IMR-90 (cell line): ENCODE measurements at regions not wholly inside any gene's neighbourhood (a gene's known extent, or its start where the extent isn't known, plus 50 kb on each side); places are given as distances from the start of the nearest gene placed in this dataset.

ENCODE experiments used
- ATAC-seq: fragments of 200-7000 bp; cut with Tn5 transposase; 2 replicates; pipeline ENCODE4 v1.9.1; 2020; ENCODE audit warnings: low read depth, mild to moderate bottlenecking, moderate library complexity
- BruUV-seq: library from RNA; stranded (reverse); fragments of 400-500 nt; replicated peaks from 2 replicates; lab custom pipeline; 2021; lab: Mats Ljungman, UMichigan
- CTCF ChIA-PET: fragments of 300-600 bp; formaldehyde crosslinking; extraction: SDS; loops from one replicate; lab custom pipeline; 2021; ENCODE audit warnings: antibody characterized with exemption; lab: Yijun Ruan, JAX
- POLR2A ChIA-PET: fragments of 300-600 bp; sonication (Branson Sonifier 250); formaldehyde crosslinking; loops from one replicate; lab custom pipeline; 2022; ENCODE audit warnings: antibody characterized with exemption; ENCODE audit not compliant: unreplicated experiment; lab: Charles Lee
- DNase-seq: peaks from one replicate; pipeline ENCODE4 v3.0.0; 2013
- H2AFZ ChIP-seq: replicated peaks from 2 replicates; pipeline ENCODE3; 2013; ENCODE audit warnings: low read length, mild to moderate bottlenecking; ENCODE audit not compliant: poor library complexity
- H2AK5ac ChIP-seq: 2 replicates; pipeline ENCODE4 v1.6.1; 2013; ENCODE audit warnings: low read depth, low read length, inconsistent platforms
- H2AK9ac ChIP-seq: replicated peaks from 2 replicates; pipeline ENCODE3; 2013; ENCODE audit warnings: mild to moderate bottlenecking, low read depth, low read length, moderate library complexity; ENCODE audit not compliant: poor library complexity
- H2BK120ac ChIP-seq: 2 replicates; pipeline ENCODE4 v1.6.1; 2013; ENCODE audit warnings: low read depth, low read length, inconsistent platforms
- H2BK15ac ChIP-seq: 3 replicates; pipeline ENCODE4 v1.6.1; 2013; ENCODE audit warnings: low read depth, low read length, inconsistent platforms
- H2BK20ac ChIP-seq: 2 replicates; pipeline ENCODE4 v1.6.1; 2013; ENCODE audit warnings: low read depth, mild to moderate bottlenecking, inconsistent platforms, low read length, moderate library complexity
- H2BK5ac ChIP-seq: 2 replicates; pipeline ENCODE4 v1.6.1; 2013; ENCODE audit warnings: mild to moderate bottlenecking, low read depth, low read length, inconsistent platforms; ENCODE audit not compliant: poor library complexity, severe bottlenecking
- H3K14ac ChIP-seq: replicated peaks from 2 replicates; pipeline ENCODE4 v1.6.1; 2013; ENCODE audit warnings: low read depth, low read length, inconsistent platforms
- H3K18ac ChIP-seq: 2 replicates; pipeline ENCODE4 v1.6.1; 2013; ENCODE audit warnings: low read depth, low read length, control low read depth
- H3K23ac ChIP-seq: 2 replicates; pipeline ENCODE4 v1.6.1; 2013; ENCODE audit warnings: low read depth, low read length, inconsistent platforms
- H3K27ac ChIP-seq: 2 replicates; pipeline ENCODE4 v1.5.1; 2013; ENCODE audit warnings: mild to moderate bottlenecking, control low read depth, low read length; ENCODE audit not compliant: insufficient read depth
- H3K27me3 ChIP-seq: 2 replicates; pipeline ENCODE4 v1.6.1; 2013; ENCODE audit warnings: low read length; ENCODE audit not compliant: control insufficient read depth, insufficient read depth
- H3K36me3 ChIP-seq: 2 replicates; pipeline ENCODE4 v1.6.1; 2013; ENCODE audit warnings: low read length, mixed read lengths; ENCODE audit not compliant: control insufficient read depth, insufficient read depth
- H3K4ac ChIP-seq: 2 replicates; pipeline ENCODE4 v1.6.1; 2013; ENCODE audit warnings: low read depth, low read length, inconsistent platforms
- H3K4me1 ChIP-seq: 2 replicates; pipeline ENCODE4 v1.6.1; 2013; ENCODE audit warnings: low read length, mixed read lengths; ENCODE audit not compliant: control insufficient read depth, insufficient read depth
- H3K4me2 ChIP-seq: 2 replicates; pipeline ENCODE4 v1.6.1; 2013; ENCODE audit warnings: low read depth, mild to moderate bottlenecking, control low read depth, low read length, moderate library complexity
- H3K4me3 ChIP-seq: 2 replicates; pipeline ENCODE4 v1.5.1; 2013; ENCODE audit warnings: low read depth, mild to moderate bottlenecking, control low read depth, low read length, moderate library complexity; ENCODE audit not compliant: insufficient read depth
- H3K56ac ChIP-seq: 2 replicates; pipeline ENCODE4 v1.6.1; 2013; ENCODE audit warnings: low read length, inconsistent platforms; ENCODE audit not compliant: insufficient read depth; ENCODE audit errors: extremely low read depth
- H3K79me1 ChIP-seq, 2 experiments: 2 replicates each; pipeline ENCODE4 v1.6.1; 2013; ENCODE audit warnings: low read length in 2 of 2, inconsistent platforms in 1 of 2, low read depth in 1 of 2
- H3K9ac ChIP-seq: 2 replicates; pipeline ENCODE4 v1.6.1; 2013; ENCODE audit warnings: low read depth, low read length, control low read depth
- H3K9me1 ChIP-seq: 2 replicates; pipeline ENCODE4 v1.6.1; 2013; ENCODE audit warnings: low read length, inconsistent platforms; ENCODE audit not compliant: insufficient read depth
- H3K9me3 ChIP-seq: 2 replicates; pipeline ENCODE4 v1.6.1; 2013; ENCODE audit warnings: low read length; ENCODE audit not compliant: control insufficient read depth, insufficient read depth
- H4K20me1 ChIP-seq: 2 replicates; pipeline ENCODE4 v1.6.1; 2013; ENCODE audit warnings: low read length, inconsistent platforms; ENCODE audit not compliant: insufficient read depth
- H4K5ac ChIP-seq: 2 replicates; pipeline ENCODE4 v1.6.1; 2013; ENCODE audit warnings: mild to moderate bottlenecking, low read depth, low read length, control low read depth
- H4K8ac ChIP-seq, 2 experiments: 2 replicates each; pipeline ENCODE4 v1.6.1; 2013; ENCODE audit warnings: low read depth in 2 of 2, low read length in 2 of 2, control low read depth in 1 of 2, inconsistent platforms in 1 of 2
- H4K91ac ChIP-seq: 2 replicates; pipeline ENCODE4 v1.6.1; 2013; ENCODE audit warnings: low read depth, low read length, inconsistent platforms; ENCODE audit not compliant: insufficient read depth
- BHLHE40 ChIP-seq: fragments of 150-350 bp; IDR thresholded peaks from 2 replicates; pipeline ENCODE4 v1.6.1; 2016; ENCODE audit warnings: mild to moderate bottlenecking, low read depth, low read length
- CEBPB ChIP-seq: IDR thresholded peaks from 2 replicates; pipeline ENCODE4 v1.6.1; 2012; ENCODE audit warnings: low read depth, low read length, improper control_type of control experiment
- CHD1 ChIP-seq: IDR thresholded peaks from 2 replicates; pipeline ENCODE4 v1.6.1; 2012; ENCODE audit warnings: low read depth, low read length, improper control_type of control experiment
- ELK1 ChIP-seq: fragments of 150-350 bp; IDR thresholded peaks from 2 replicates; pipeline ENCODE4 v1.6.1; 2016; ENCODE audit warnings: low read depth, mild to moderate bottlenecking, low read length, moderate library complexity, borderline replicate concordance
- FOS ChIP-seq: fragments of 150-350 bp; IDR thresholded peaks from 2 replicates; pipeline ENCODE4 v1.6.1; 2016; ENCODE audit warnings: low read depth, low read length
- MAFK ChIP-seq: IDR thresholded peaks from 2 replicates; pipeline ENCODE4 v1.6.1; 2012; ENCODE audit warnings: low read depth, low read length, improper control_type of control experiment
- MAZ ChIP-seq: IDR thresholded peaks from 2 replicates; pipeline ENCODE4 v1.6.1; 2012; ENCODE audit warnings: low read depth, mild to moderate bottlenecking, low read length, improper control_type of control experiment, moderate library complexity, borderline replicate concordance
- MXI1 ChIP-seq: IDR thresholded peaks from 2 replicates; pipeline ENCODE4 v1.6.1; 2012; ENCODE audit warnings: low read depth, mild to moderate bottlenecking, low read length, moderate library complexity, borderline replicate concordance
- NFE2L2 ChIP-seq: fragments of 150-350 bp; IDR thresholded peaks from 2 replicates; pipeline ENCODE4 v1.6.1; 2016; ENCODE audit warnings: low read depth, mild to moderate bottlenecking, low read length
- POLR2A ChIP-seq: IDR thresholded peaks from 2 replicates; pipeline ENCODE4 v1.6.1; 2012; ENCODE audit warnings: mild to moderate bottlenecking, low read depth, low read length
- RAD21 ChIP-seq: IDR thresholded peaks from 2 replicates; pipeline ENCODE4 v1.6.1; 2012; ENCODE audit warnings: low read length, improper control_type of control experiment
- RCOR1 ChIP-seq: IDR thresholded peaks from 2 replicates; pipeline ENCODE4 v1.6.1; 2012; ENCODE audit warnings: mild to moderate bottlenecking, low read length, improper control_type of control experiment; ENCODE audit not compliant: insufficient replicate concordance
- RFX5 ChIP-seq: IDR thresholded peaks from 2 replicates; pipeline ENCODE4 v1.8.0; 2012; ENCODE audit warnings: low read depth, mild to moderate bottlenecking, low read length, moderate library complexity
- SMC3 ChIP-seq: fragments of 150-350 bp; IDR thresholded peaks from 2 replicates; pipeline ENCODE4 v1.6.1; 2016; ENCODE audit warnings: low read depth, mild to moderate bottlenecking, antibody characterized with exemption, low read length, moderate library complexity
- USF2 ChIP-seq: fragments of 150-350 bp; IDR thresholded peaks from 2 replicates; pipeline ENCODE4 v1.6.1; 2017; ENCODE audit warnings: mild to moderate bottlenecking, antibody characterized with exemption, low read length, low read depth
- dilution Hi-C: fragments of 300-500 bp; cut with HindIII; formaldehyde crosslinking; loops from one replicate; pipeline ENCODE4 v1.14.3; 2018; ENCODE audit warnings: low sequenced_read_pairs; ENCODE audit not compliant: unreplicated experiment
- in situ Hi-C: fragments of 300-500 bp; cut with MboI; formaldehyde crosslinking; loops from 3 replicates; pipeline ENCODE4 v1.14.3; 2019; ENCODE audit warnings: low sequenced_read_pairs, inconsistent platforms, mixed read lengths
- intact Hi-C: fragments of 100-400 bp; cut with micrococcal nuclease; formaldehyde crosslinking; loops from 2 replicates; pipeline ENCODE4 v1.10.0; 2022

GRCh38 chr11:109590782-109591181, 168.8 kb downstream of the C11orf87 start:
- no peak overlapping the region for H3K56ac ChIP-seq
- TF ChIP-seq RFX5, result no peak
- TF ChIP-seq RAD21, result no peak
- no peak for TF ChIP-seq FOS
- TF ChIP-seq POLR2A, result no peak
- no peak for TF ChIP-seq ELK1
- no peak for TF ChIP-seq MAFK
- TF ChIP-seq RCOR1, result no peak
- TF ChIP-seq BHLHE40, result no peak
- no peak for TF ChIP-seq CEBPB
- TF ChIP-seq CHD1, result no peak
- TF ChIP-seq NFE2L2, result no peak
- TF ChIP-seq USF2, result no peak
- TF ChIP-seq MAZ, result no peak
- no peak for TF ChIP-seq SMC3
- TF ChIP-seq MXI1, result no peak
- H3K4me3 ChIP-seq, result no peak overlapping the region
- no peak overlapping the region for H3K23ac ChIP-seq
- H2BK120ac ChIP-seq, result no peak overlapping the region
- H3K36me3 ChIP-seq, result no peaks in the 10 kb centered on the region
- H3K27ac ChIP-seq, result no peak overlapping the region
- H3K27me3 ChIP-seq, result no peaks in the 10 kb centered on the region
- no peak overlapping the region for H2BK20ac ChIP-seq
- no peak overlapping the region for H4K91ac ChIP-seq
- no peak for DNase-seq
- ATAC-seq, result no peak
- intact Hi-C loops, result no loop called here
- no peak overlapping the region for H3K4me2 ChIP-seq
- ChIA-PET CTCF (no interaction called here), POLR2A (no interaction called here)
- no peak overlapping the region for H4K5ac ChIP-seq
- in situ Hi-C loops, result no loop called here
- no peak overlapping the region for H2BK5ac ChIP-seq
- H3K79me1 ChIP-seq, result no peaks in the 10 kb centered on the region
- no peak overlapping the region for H4K8ac ChIP-seq
- BruUV-seq, result no TSS peak
- H3K4ac ChIP-seq, result no peak overlapping the region
- no peaks in the 10 kb centered on the region for H3K4me1 ChIP-seq
- no peak overlapping the region for H2AK5ac ChIP-seq
- H2BK15ac ChIP-seq, result no peak overlapping the region
- H3K9me1 ChIP-seq, result no peaks in the 10 kb centered on the region
- no peak overlapping the region for H3K9ac ChIP-seq
- H4K20me1 ChIP-seq, result no peaks in the 10 kb centered on the region
- no peak overlapping the region for H2AK9ac ChIP-seq
- H3K9me3 ChIP-seq, result no peaks in the 10 kb centered on the region
- dilution Hi-C loops, result no loop called here
- no peak overlapping the region for H3K14ac ChIP-seq
- no peak overlapping the region for H2AFZ ChIP-seq
- no peak overlapping the region for H3K18ac ChIP-seq
